Kidney (tissue), 13 donors: ENCODE measurements at regions not wholly inside any gene's neighbourhood (a gene's known extent, or its start where the extent isn't known, plus 50 kb on each side); places are given as distances from the start of the nearest gene placed in this dataset.

Experiments
- DNase-seq, 5 donors: peaks; one replicate each; pipeline ENCODE4 v3.0.0-alpha.2; 2013 to 2020
- FAIRE-seq: peaks from 2 replicates; lab custom pipeline; 2012; peaks lifted over from hg19 to GRCh38; lab: Jason Lieb, UNC
- H3K27ac ChIP-seq, 2 donors: one replicate each; pipeline ENCODE4 v1.7.0; 2013; ENCODE audit warnings: low read depth in 2 of 2, low read length in 2 of 2, inconsistent platforms in 1 of 2
- H3K27me3 ChIP-seq: one replicate; pipeline ENCODE4 v1.7.1; 2013; ENCODE audit warnings: low read length, inconsistent platforms; ENCODE audit not compliant: control insufficient read depth, insufficient read depth
- H3K36me3 ChIP-seq, 3 donors: one replicate each; pipeline versions ENCODE4 v1.7.0 to v1.7.1; 2013; ENCODE audit warnings: low read length in 3 of 3, control low read depth in 1 of 3, inconsistent platforms in 1 of 3; ENCODE audit not compliant: insufficient read depth in 3 of 3, control insufficient read depth in 2 of 3
- H3K4me1 ChIP-seq, 3 donors: one replicate each; pipeline versions ENCODE4 v1.7.0 to v1.7.1; 2013; ENCODE audit warnings: low read length in 3 of 3, inconsistent platforms in 1 of 3, low read depth in 1 of 3; ENCODE audit not compliant: control insufficient read depth in 2 of 3, insufficient read depth in 2 of 3
- H3K4me3 ChIP-seq, 3 donors: one replicate each; pipeline versions ENCODE4 v1.7.0 to v1.8.1; 2013; ENCODE audit warnings: low read length in 3 of 3, control low read depth in 1 of 3, inconsistent platforms in 1 of 3
- H3K9ac ChIP-seq, 3 donors: one replicate each; pipeline versions ENCODE4 v1.7.0 to v1.7.1; 2013; ENCODE audit warnings: low read length in 3 of 3, control low read depth in 1 of 3, inconsistent platforms in 1 of 3
- H3K9me3 ChIP-seq, 3 donors: one replicate each; pipeline versions ENCODE4 v1.7.0 to v1.7.1; 2013; ENCODE audit warnings: low read length in 3 of 3, control low read depth in 1 of 3, inconsistent platforms in 1 of 3; ENCODE audit not compliant: control insufficient read depth in 2 of 3, insufficient read depth in 1 of 3
- intact Hi-C: fragments of 100-400 bp; cut with DNase I; formaldehyde crosslinking; loops from one replicate; pipeline ENCODE4 v1.11.1; 2022
- TF ChIP-seq, protein P1 (sequence below): IDR thresholded peaks from 3 replicates; pipeline ENCODE4 v1.5.1; 2012; ENCODE audit warnings: mild to moderate bottlenecking, moderate library complexity, borderline replicate concordance; ENCODE audit not compliant: insufficient read depth; ENCODE audit errors: extremely low read depth
- donor health status: control.
- donor health status: control.
- donor health status: control.
- donor health status: control.
- donor health status: control.
- donor health status: DM: yes; HTN: yes; CAD: no.
- donor health status: Normal renal cell carcinoma (clear cell type).

DNA sequence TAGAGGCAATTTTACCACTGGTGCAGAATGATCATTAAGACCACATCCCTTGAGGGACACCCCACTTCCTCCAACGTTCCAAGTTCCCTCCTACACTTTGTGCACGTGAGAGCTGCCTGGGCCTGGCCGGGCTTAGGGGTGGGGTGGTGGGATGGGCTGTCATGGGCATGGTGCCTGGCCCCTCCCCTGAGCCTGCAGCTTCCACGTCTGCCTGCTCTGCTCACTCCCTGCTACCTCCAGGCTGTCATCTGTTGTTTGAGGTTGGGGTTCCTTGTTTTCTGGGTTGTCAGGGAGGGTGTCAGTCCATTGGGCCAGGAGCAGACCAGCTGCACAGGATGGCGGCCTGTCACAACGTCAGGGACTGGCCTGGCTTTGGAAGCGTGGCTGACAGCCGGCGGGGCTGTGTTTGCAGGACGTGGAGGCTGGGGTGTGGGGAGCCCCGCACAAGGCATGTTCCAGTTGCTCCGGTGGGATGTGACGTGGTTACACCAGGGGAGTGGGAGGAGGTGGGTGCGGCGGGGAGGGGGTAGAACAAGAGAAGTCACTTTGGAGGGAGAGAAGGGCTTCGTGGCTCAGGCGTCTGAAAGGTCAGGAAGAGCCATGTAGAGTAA is 72.3 kb downstream of the RTP5 start:
- FAIRE-seq (no peak), DNase-seq (peak in 1 of 5 donors; percentile 24)
- Histone ChIP-seq H3K9me3 (no peaks in the 10 kb centered on the region), H3K4me1 (no peaks in the 10 kb centered on the region), H3K9ac (no peak overlapping the region), H3K27me3 (no peaks in the 10 kb centered on the region), H3K36me3 (no peaks in the 10 kb centered on the region), H3K4me3 (no peak overlapping the region), H3K27ac (no peak overlapping the region)
- intact Hi-C loops = no loop called here
- TF ChIP-seq, protein P1, sequence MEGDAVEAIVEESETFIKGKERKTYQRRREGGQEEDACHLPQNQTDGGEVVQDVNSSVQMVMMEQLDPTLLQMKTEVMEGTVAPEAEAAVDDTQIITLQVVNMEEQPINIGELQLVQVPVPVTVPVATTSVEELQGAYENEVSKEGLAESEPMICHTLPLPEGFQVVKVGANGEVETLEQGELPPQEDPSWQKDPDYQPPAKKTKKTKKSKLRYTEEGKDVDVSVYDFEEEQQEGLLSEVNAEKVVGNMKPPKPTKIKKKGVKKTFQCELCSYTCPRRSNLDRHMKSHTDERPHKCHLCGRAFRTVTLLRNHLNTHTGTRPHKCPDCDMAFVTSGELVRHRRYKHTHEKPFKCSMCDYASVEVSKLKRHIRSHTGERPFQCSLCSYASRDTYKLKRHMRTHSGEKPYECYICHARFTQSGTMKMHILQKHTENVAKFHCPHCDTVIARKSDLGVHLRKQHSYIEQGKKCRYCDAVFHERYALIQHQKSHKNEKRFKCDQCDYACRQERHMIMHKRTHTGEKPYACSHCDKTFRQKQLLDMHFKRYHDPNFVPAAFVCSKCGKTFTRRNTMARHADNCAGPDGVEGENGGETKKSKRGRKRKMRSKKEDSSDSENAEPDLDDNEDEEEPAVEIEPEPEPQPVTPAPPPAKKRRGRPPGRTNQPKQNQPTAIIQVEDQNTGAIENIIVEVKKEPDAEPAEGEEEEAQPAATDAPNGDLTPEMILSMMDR = no peak

- Histone ChIP-seq H3K9ac (no peak overlapping the region), H3K27ac (no peak overlapping the region), H3K9me3 (no peaks in the 10 kb centered on the region), H3K4me1 (no peaks in the 10 kb centered on the region), H3K27me3 (no peaks in the 10 kb centered on the region), H3K36me3 (no peaks in the 10 kb centered on the region), H3K4me3 (no peak overlapping the region)
- peak in 1 of 5 donors; percentile 4 for DNase-seq
- intact Hi-C loops = no loop called here
- FAIRE-seq = no peak
- TF ChIP-seq, protein P1 = no peak
These were observed 73.1 kb downstream of the RTP5 start for GRCh38 chr2:241942416-241943208.

- Histone ChIP-seq H3K9me3 (peaks cover 0 to 3% (median 0%) of the 10 kb centered on the region in 3 donors), H3K27me3 (no peaks in the 10 kb centered on the region), H3K9ac (no peak overlapping the region), H3K36me3 (no peaks in the 10 kb centered on the region), H3K27ac (no peak overlapping the region), H3K4me3 (no peak overlapping the region), H3K4me1 (no peaks in the 10 kb centered on the region)
- intact Hi-C loops = no loop called here
- FAIRE-seq (no peak), DNase-seq (no peak)
- TF ChIP-seq, protein P1 = no peak
These were observed 73.8 kb downstream of the RTP5 start for GRCh38 chr2:241943209-241943850.
